ENCODE measurements at regions not wholly inside any gene's neighbourhood (a gene's known extent, or its start where the extent isn't known, plus 50 kb on each side); places are given as distances from the start of the nearest gene placed in this dataset.

DNA sequence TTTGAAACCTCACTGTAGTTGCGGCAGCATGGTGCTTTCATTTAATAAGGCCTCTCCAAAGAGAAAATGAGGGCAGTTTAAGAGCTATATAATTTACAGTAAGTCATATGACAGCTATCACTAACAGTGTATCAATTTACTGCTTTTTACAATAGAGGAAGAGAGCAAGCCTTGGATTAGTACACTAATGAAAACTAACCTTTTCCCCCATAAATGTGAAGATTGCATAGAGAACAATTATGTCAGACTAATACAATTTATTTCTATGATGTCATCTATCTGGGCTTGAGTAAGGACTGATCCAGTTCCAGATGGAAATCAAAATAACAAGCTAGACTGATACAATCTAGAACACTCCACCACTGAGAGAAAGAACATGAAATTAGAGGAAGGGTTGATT lies 78.1 kb upstream of the FAM83B start:
- Histone ChIP-seq H3K4me1 (replicated peaks in 1 of 2; ENCODE audit: control insufficient read depth in 2 of 2, insufficient read depth in 2 of 2, low read length in 2 of 2) (no peaks in the 10 kb centered on the region), H3K27me3 (ENCODE audit: control insufficient read depth in 2 of 2, insufficient read depth in 2 of 2, low read length in 2 of 2) (no peaks in the 10 kb centered on the region), H3K9ac (ENCODE audit: insufficient read depth in 1 of 2, low read depth in 2 of 2, low read length in 2 of 2) (no peak overlapping the region), H2AFZ (ENCODE audit: low read depth, low read length) (no peak overlapping the region), H3K79me2 (ENCODE audit: control insufficient read depth, insufficient read depth, low read length) (no peaks in the 10 kb centered on the region), H3K9me1 (ENCODE audit: control insufficient read depth, insufficient read depth, low read length) (no peaks in the 10 kb centered on the region), H3K9me3 (replicated peaks; ENCODE audit: control insufficient read depth, insufficient read depth, low read depth, low read length) (no peaks in the 10 kb centered on the region), H4K20me1 (replicated peaks; ENCODE audit: control insufficient read depth, insufficient read depth, low read length) (no peaks in the 10 kb centered on the region), H3K4me2 (ENCODE audit: insufficient read depth, low read length) (no peak overlapping the region), H3K27ac (ENCODE audit: extremely low read depth, low read depth, low read length) (no peak overlapping the region), H3K4me3 (no peak overlapping the region), H3K36me3 (ENCODE audit: control insufficient read depth, insufficient read depth, low read length) (no peaks in the 10 kb centered on the region)
- ChIA-PET POLR2A (no interaction called here), CTCF (ENCODE audit: low intra/inter-chr PET ratio) (no interaction called here)
- in situ Hi-C loops (cut with MboI) (no loop called here), intact Hi-C loops (cut with micrococcal nuclease) (no loop called here)
- DNase-seq (ENCODE audit: extremely low read depth in 1 of 4, low spot score in 3 of 4) (no peak), FAIRE-seq (no peak), ATAC-seq (no peak)
- TF ChIP-seq SPI1 (IDR thresholded peaks at IDR 0.05; ENCODE audit: borderline replicate concordance, low read depth, low read length) (no peak), SMAD4 (CRISPR knock-in tag; conservative IDR thresholded peaks at IDR 0.05) (no peak), NR2F6 (CRISPR knock-in tag; IDR thresholded peaks at IDR 0.05) (no peak), ZNF717 (CRISPR knock-in tag; IDR thresholded peaks at IDR 0.05) (no peak), RFX7 (CRISPR knock-in tag; IDR thresholded peaks at IDR 0.05) (no peak)
- TF ChIP-seq, protein P1, sequence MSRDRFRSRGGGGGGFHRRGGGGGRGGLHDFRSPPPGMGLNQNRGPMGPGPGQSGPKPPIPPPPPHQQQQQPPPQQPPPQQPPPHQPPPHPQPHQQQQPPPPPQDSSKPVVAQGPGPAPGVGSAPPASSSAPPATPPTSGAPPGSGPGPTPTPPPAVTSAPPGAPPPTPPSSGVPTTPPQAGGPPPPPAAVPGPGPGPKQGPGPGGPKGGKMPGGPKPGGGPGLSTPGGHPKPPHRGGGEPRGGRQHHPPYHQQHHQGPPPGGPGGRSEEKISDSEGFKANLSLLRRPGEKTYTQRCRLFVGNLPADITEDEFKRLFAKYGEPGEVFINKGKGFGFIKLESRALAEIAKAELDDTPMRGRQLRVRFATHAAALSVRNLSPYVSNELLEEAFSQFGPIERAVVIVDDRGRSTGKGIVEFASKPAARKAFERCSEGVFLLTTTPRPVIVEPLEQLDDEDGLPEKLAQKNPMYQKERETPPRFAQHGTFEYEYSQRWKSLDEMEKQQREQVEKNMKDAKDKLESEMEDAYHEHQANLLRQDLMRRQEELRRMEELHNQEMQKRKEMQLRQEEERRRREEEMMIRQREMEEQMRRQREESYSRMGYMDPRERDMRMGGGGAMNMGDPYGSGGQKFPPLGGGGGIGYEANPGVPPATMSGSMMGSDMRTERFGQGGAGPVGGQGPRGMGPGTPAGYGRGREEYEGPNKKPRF (IDR thresholded peaks at IDR 0.05; ENCODE audit: low read depth, low read length): no peak
- TF ChIP-seq, protein P2, sequence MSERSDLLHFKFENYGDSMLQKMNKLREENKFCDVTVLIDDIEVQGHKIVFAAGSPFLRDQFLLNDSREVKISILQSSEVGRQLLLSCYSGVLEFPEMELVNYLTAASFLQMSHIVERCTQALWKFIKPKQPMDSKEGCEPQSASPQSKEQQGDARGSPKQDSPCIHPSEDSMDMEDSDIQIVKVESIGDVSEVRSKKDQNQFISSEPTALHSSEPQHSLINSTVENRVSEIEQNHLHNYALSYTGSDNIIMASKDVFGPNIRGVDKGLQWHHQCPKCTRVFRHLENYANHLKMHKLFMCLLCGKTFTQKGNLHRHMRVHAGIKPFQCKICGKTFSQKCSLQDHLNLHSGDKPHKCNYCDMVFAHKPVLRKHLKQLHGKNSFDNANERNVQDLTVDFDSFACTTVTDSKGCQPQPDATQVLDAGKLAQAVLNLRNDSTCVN (CRISPR knock-in tag; IDR thresholded peaks at IDR 0.05): no peak
- no TSS peak for BruUV-seq (replicated peaks)
- 5% methylated on average over 1 of the region's 1 CpG for WGBS (ENCODE audit: insufficient coverage, low coverage, missing lambda C conversion rate)
